Testis (tissue), 2 donors: ENCODE measurements at regions not wholly inside any gene's neighbourhood (a gene's known extent, or its start where the extent isn't known, plus 50 kb on each side); places are given as distances from the start of the nearest gene placed in this dataset.

Source experiments
- DNase-seq: peaks from one replicate; pipeline ENCODE4 v3.0.0-alpha.2; 2019
- H3K27ac ChIP-seq, 2 donors: fragments of 200-600 bp; sonication (generic); one replicate each; pipeline ENCODE4 v1.5.1; 2019
- H3K27me3 ChIP-seq: fragments of 200-600 bp; sonication (generic); one replicate; pipeline ENCODE4 v1.5.1; 2019
- H3K36me3 ChIP-seq: fragments of 200-600 bp; sonication (generic); one replicate; pipeline ENCODE4 v1.5.1; 2017; ENCODE audit warnings: low read depth; ENCODE audit errors: missing control alignments
- H3K4me1 ChIP-seq: fragments of 200-600 bp; sonication (generic); one replicate; pipeline ENCODE4 v1.5.1; 2019
- H3K4me3 ChIP-seq, 2 donors: fragments of 200-600 bp; sonication (generic); one replicate each; pipeline ENCODE4 v1.5.1; 2017 to 2019
- H3K9me3 ChIP-seq: fragments of 200-600 bp; sonication (generic); one replicate; pipeline ENCODE4 v1.5.1; 2017
- POLR2A ChIP-seq: fragments of 450-650 bp; IDR thresholded peaks from one replicate; pipeline ENCODE4 v1.6.1; 2017; ENCODE audit warnings: antibody characterized with exemption, mild to moderate bottlenecking, moderate library complexity
- WGBS, 2 donors: methylation state at CpG; one replicate each; pipeline ENCODE4 v1.1.5; 2018; 5-methylcytosine and 5-hydroxymethylcytosine counted together
- intact Hi-C: fragments of 100-400 bp; cut with DNase I; formaldehyde crosslinking; loops from one replicate; pipeline ENCODE4 v1.15.1; 2023; ENCODE audit warnings: low total_unique reads
- TF ChIP-seq, protein P1 (sequence below), 3 experiments: fragments of 450-650 bp in 2 of 3; fragments of 200-600 bp in 1 of 3; sonication (generic) in 1 of 3; IDR thresholded peaks; one replicate each; pipeline ENCODE4 v1.5.1; 2016 to 2019; ENCODE audit warnings: antibody characterized with exemption in 3 of 3, mild to moderate bottlenecking in 2 of 3, moderate library complexity in 1 of 3

- TF ChIP-seq, protein P1, sequence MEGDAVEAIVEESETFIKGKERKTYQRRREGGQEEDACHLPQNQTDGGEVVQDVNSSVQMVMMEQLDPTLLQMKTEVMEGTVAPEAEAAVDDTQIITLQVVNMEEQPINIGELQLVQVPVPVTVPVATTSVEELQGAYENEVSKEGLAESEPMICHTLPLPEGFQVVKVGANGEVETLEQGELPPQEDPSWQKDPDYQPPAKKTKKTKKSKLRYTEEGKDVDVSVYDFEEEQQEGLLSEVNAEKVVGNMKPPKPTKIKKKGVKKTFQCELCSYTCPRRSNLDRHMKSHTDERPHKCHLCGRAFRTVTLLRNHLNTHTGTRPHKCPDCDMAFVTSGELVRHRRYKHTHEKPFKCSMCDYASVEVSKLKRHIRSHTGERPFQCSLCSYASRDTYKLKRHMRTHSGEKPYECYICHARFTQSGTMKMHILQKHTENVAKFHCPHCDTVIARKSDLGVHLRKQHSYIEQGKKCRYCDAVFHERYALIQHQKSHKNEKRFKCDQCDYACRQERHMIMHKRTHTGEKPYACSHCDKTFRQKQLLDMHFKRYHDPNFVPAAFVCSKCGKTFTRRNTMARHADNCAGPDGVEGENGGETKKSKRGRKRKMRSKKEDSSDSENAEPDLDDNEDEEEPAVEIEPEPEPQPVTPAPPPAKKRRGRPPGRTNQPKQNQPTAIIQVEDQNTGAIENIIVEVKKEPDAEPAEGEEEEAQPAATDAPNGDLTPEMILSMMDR (IDR thresholded peaks at IDR 0.05) = no peak
- TF ChIP-seq POLR2A = no peak
- Histone ChIP-seq H3K27me3 (no peaks in the 10 kb centered on the region), H3K4me1 (no peaks in the 10 kb centered on the region), H3K9me3 (no peaks in the 10 kb centered on the region), H3K4me3 (no peak overlapping the region), H3K36me3 (no peaks in the 10 kb centered on the region), H3K27ac (no peak overlapping the region)
- WGBS, 2 donors = 61 to 70% methylated on average over 3 of the region's 3 CpGs
- DNase-seq = no peak
- intact Hi-C loops = no loop called here
Measured at GRCh38 chr14:49485290-49485689, 100.9 kb downstream of the RPS29 start.

GRCh38 chr14:49484180-49484579 is 102.0 kb downstream of the RPS29 start:
- no peak for DNase-seq
- H3K4me3 ChIP-seq = no peak overlapping the region
- intact Hi-C loops = no loop called here
- 93 to 98% methylated on average over 2 of the region's 2 CpGs for WGBS, 2 donors
- no peaks in the 10 kb centered on the region for H3K9me3 ChIP-seq
- H3K27me3 ChIP-seq = no peaks in the 10 kb centered on the region
- no peaks in the 10 kb centered on the region for H3K36me3 ChIP-seq
- no peaks in the 10 kb centered on the region for H3K4me1 ChIP-seq
- H3K27ac ChIP-seq = no peak overlapping the region
- TF ChIP-seq, protein P1 (IDR thresholded peaks at IDR 0.05) = no peak
- no peak for TF ChIP-seq POLR2A

- intact Hi-C loops = no loop called here
- Histone ChIP-seq H3K36me3 (no peaks in the 10 kb centered on the region), H3K9me3 (no peaks in the 10 kb centered on the region), H3K27me3 (no peaks in the 10 kb centered on the region), H3K4me3 (no peak overlapping the region), H3K27ac (no peak overlapping the region), H3K4me1 (no peaks in the 10 kb centered on the region)
- TF ChIP-seq, protein P1 (IDR thresholded peaks at IDR 0.05) = no peak
- TF ChIP-seq POLR2A = no peak
- DNase-seq = no peak
- 74 to 90% methylated on average over 1 of the region's 1 CpG for WGBS, 2 donors
Measured at GRCh38 chr14:49483268-49483667, 102.9 kb downstream of the RPS29 start.

- no peaks in the 10 kb centered on the region for H3K36me3 ChIP-seq
- no peak overlapping the region for H3K27ac ChIP-seq
- H3K9me3 ChIP-seq = no peaks in the 10 kb centered on the region
- no peak for TF ChIP-seq POLR2A
- TF ChIP-seq, protein P1 (IDR thresholded peaks at IDR 0.05) = no peak
- no peaks in the 10 kb centered on the region for H3K27me3 ChIP-seq
- DNase-seq = no peak
- intact Hi-C loops = no loop called here
- no peak overlapping the region for H3K4me3 ChIP-seq
- no peaks in the 10 kb centered on the region for H3K4me1 ChIP-seq
Measured at GRCh38 chr14:49480979-49481498, 105.1 kb downstream of the RPS29 start.

DNA sequence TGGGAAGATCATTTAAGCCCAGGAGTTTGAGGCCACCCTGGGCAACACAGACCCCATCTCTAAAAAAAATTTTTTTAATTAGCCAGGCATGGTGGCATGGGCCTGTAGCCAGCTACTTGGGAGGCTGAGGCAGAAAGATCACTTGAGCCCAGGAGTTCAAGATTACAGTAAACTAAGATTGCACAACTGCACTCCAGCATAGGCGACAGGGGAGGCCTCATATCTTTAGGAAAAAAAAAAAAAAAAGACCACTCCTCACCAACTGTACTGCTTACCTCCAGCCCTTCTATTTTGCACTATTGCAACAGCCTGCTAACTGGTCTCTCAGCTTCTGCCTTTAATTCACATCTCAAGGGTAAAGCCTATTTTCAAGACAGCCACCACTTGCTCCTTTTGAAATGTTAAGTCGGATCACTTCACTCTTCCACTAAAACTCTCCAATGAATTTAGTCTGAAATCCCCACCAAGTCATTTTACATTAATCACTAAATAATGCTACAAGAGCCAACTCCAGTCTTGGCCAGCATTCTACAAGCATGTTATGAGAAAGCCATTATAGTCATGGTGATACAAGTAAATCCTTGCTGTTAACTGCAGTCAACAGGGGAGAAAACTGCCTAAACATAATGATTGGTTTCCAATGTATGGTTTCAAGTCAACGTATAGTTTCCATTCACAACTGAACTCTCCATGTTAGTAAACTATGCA is 106.0 kb downstream of the RPS29 start:
- TF ChIP-seq POLR2A = no peak
- TF ChIP-seq, protein P1 (IDR thresholded peaks at IDR 0.05) = no peak
- H3K9me3 ChIP-seq = no peaks in the 10 kb centered on the region
- WGBS, 2 donors = 83 to 93% methylated on average over 3 of the region's 3 CpGs
- no peaks in the 10 kb centered on the region for H3K27me3 ChIP-seq
- no peak overlapping the region for H3K4me3 ChIP-seq
- H3K4me1 ChIP-seq = no peaks in the 10 kb centered on the region
- H3K27ac ChIP-seq = no peak overlapping the region
- intact Hi-C loops = no loop called here
- H3K36me3 ChIP-seq = no peaks in the 10 kb centered on the region
- no peak for DNase-seq
